Inflammatory macrophage treated with lipopolysaccharide for 4 hours (primary cell): ENCODE measurements at regions not wholly inside any gene's neighbourhood (a gene's known extent, or its start where the extent isn't known, plus 50 kb on each side); places are given as distances from the start of the nearest gene placed in this dataset.
"Not testable (repeated sequence)": the region's sequence is repeated elsewhere in the genome, so short reads cannot be mapped to it uniquely, and the experiment has no call there.

Experiments
- DNase-seq: peaks from one replicate; pipeline ENCODE4 v3.0.0-alpha.2; 2020

- DNase-seq, result no peak
Observed at GRCh38 chr5:158471535-158471924, 612.6 kb upstream of the CLINT1 start.

GRCh38 chr5:158470764-158471534 lies 612.0 kb upstream of the CLINT1 start:
- DNase-seq, result no peak

- no peak for DNase-seq
Observed at GRCh38 chr5:158468444-158468843, 609.5 kb upstream of the CLINT1 start.

- peak; percentile 72 for DNase-seq
Observed at GRCh38 chr5:158466191-158466590, 607.2 kb upstream of the CLINT1 start.

GRCh38 chr5:158465086-158465972 lies 606.4 kb upstream of the CLINT1 start:
- DNase-seq, result peak; percentile 67

GRCh38 chr5:158464383-158464782 lies 605.4 kb upstream of the CLINT1 start:
- DNase-seq, result peak; percentile 75

GRCh38 chr5:158463938-158464337 lies 605.0 kb upstream of the CLINT1 start:
- DNase-seq, result peak; percentile 45

- DNase-seq, result no peak
Observed at GRCh38 chr5:158463188-158463587, 604.2 kb upstream of the CLINT1 start.

GRCh38 chr5:158462349-158463114 lies 603.6 kb upstream of the CLINT1 start:
- no peak for DNase-seq

- DNase-seq, result no peak
Observed at GRCh38 chr5:158461240-158461854, 602.4 kb upstream of the CLINT1 start.

- DNase-seq, result no peak
Observed at GRCh38 chr5:158458086-158458485, 599.1 kb upstream of the CLINT1 start.

GRCh38 chr5:158456756-158457155 lies 597.8 kb upstream of the CLINT1 start:
- DNase-seq, result peak; percentile 79

- no peak for DNase-seq
Observed at GRCh38 chr5:158456241-158456640, 597.3 kb upstream of the CLINT1 start.

GRCh38 chr5:158451993-158452672 lies 593.2 kb upstream of the CLINT1 start:
- no peak for DNase-seq

GRCh38 chr5:158451203-158451992 lies 592.5 kb upstream of the CLINT1 start:
- no peak for DNase-seq

GRCh38 chr5:158450751-158451171 lies 591.8 kb upstream of the CLINT1 start:
- DNase-seq, result no peak

- not testable (repeated sequence) for DNase-seq
Observed at GRCh38 chr5:158446761-158447160, 587.8 kb upstream of the CLINT1 start.

GRCh38 chr5:158439204-158439603 lies 580.3 kb upstream of the CLINT1 start:
- DNase-seq, result not testable (repeated sequence)

GRCh38 chr5:158436271-158437065 lies 577.5 kb upstream of the CLINT1 start:
- no peak for DNase-seq

- DNase-seq, result no peak
Observed at GRCh38 chr5:158435161-158435616, 576.2 kb upstream of the CLINT1 start.
